Neutrophil (primary cell): ENCODE measurements at regions not wholly inside any gene's neighbourhood (a gene's known extent, or its start where the extent isn't known, plus 50 kb on each side); places are given as distances from the start of the nearest gene placed in this dataset.
"Not testable (repeated sequence)": the region's sequence is repeated elsewhere in the genome, so short reads cannot be mapped to it uniquely, and the experiment has no call there.

Experiments used
- H3K27ac ChIP-seq: fragments of 200-600 bp; sonication (generic); 2 replicates; pipeline ENCODE4 v1.5.1; 2016; ENCODE audit warnings: mild to moderate bottlenecking, moderate library complexity
- H3K27me3 ChIP-seq: fragments of 200-600 bp; sonication (generic); 2 replicates; pipeline ENCODE4 v1.6.0; 2016; ENCODE audit warnings: mild to moderate bottlenecking
- H3K36me3 ChIP-seq: fragments of 200-600 bp; sonication (generic); 2 replicates; pipeline ENCODE4 v1.5.1; 2017
- H3K4me1 ChIP-seq, 2 experiments: fragments of 200-600 bp in 1 of 2; sonication (generic) in 1 of 2; 1 replicate in 1 of 2; 2 replicates in 1 of 2; pipeline versions ENCODE4 v1.5.1 to v1.6.1; 2013 to 2016; ENCODE audit warnings: low read depth in 1 of 2, low read length in 1 of 2, mild to moderate bottlenecking in 1 of 2, moderate library complexity in 1 of 2; ENCODE audit not compliant: control insufficient read depth in 1 of 2, insufficient read depth in 1 of 2
- H3K4me3 ChIP-seq, 2 experiments: fragments of 200-600 bp in 1 of 2; sonication (generic) in 1 of 2; 1 replicate in 1 of 2; 2 replicates in 1 of 2; pipeline ENCODE4 v1.5.1; 2013 to 2016; ENCODE audit warnings: low read depth in 1 of 2, low read length in 1 of 2, mild to moderate bottlenecking in 1 of 2, moderate library complexity in 1 of 2
- H3K9me3 ChIP-seq: fragments of 200-600 bp; sonication (generic); 2 replicates; pipeline ENCODE4 v1.5.1; 2016
- CTCF ChIP-seq: fragments of 200-600 bp; sonication (generic); IDR thresholded peaks from 2 replicates; pipeline ENCODE4 v1.5.1; 2016; ENCODE audit warnings: antibody characterized with exemption

- H3K36me3 ChIP-seq, result no peaks in the 10 kb centered on the region
- no peak overlapping the region for H3K27ac ChIP-seq
- H3K9me3 ChIP-seq, result no peaks in the 10 kb centered on the region
- H3K4me1 ChIP-seq, result no peaks in the 10 kb centered on the region
- no peaks in the 10 kb centered on the region for H3K27me3 ChIP-seq
- TF ChIP-seq CTCF, result no peak
- H3K4me3 ChIP-seq, result no peak overlapping the region
Measured at GRCh38 chr4:111954550-111954949, 190.7 kb upstream of the FAM241A start.

- Histone ChIP-seq H3K27ac (no peak overlapping the region), H3K27me3 (no peaks in the 10 kb centered on the region), H3K4me3 (no peak overlapping the region), H3K36me3 (no peaks in the 10 kb centered on the region), H3K9me3 (no peaks in the 10 kb centered on the region), H3K4me1 (no peaks in the 10 kb centered on the region)
- TF ChIP-seq CTCF, result no peak
Measured at GRCh38 chr4:111955001-111955400, 190.3 kb upstream of the FAM241A start.

- Histone ChIP-seq H3K9me3 (no peaks in the 10 kb centered on the region), H3K36me3 (no peaks in the 10 kb centered on the region), H3K4me3 (no peak overlapping the region), H3K27me3 (no peaks in the 10 kb centered on the region), H3K27ac (no peak overlapping the region), H3K4me1 (no peaks in the 10 kb centered on the region)
- no peak for TF ChIP-seq CTCF
Measured at GRCh38 chr4:111957116-111957515, 188.1 kb upstream of the FAM241A start.

- no peak overlapping the region for H3K27ac ChIP-seq
- no peaks in the 10 kb centered on the region for H3K36me3 ChIP-seq
- no peaks in the 10 kb centered on the region for H3K4me1 ChIP-seq
- H3K27me3 ChIP-seq, result no peaks in the 10 kb centered on the region
- no peak overlapping the region for H3K4me3 ChIP-seq
- H3K9me3 ChIP-seq, result no peaks in the 10 kb centered on the region
- no peak for TF ChIP-seq CTCF
Measured at GRCh38 chr4:111957997-111958396, 187.3 kb upstream of the FAM241A start.

GRCh38 chr4:111959222-111959621 lies 186.0 kb upstream of the FAM241A start:
- Histone ChIP-seq H3K4me1 (no peaks in the 10 kb centered on the region), H3K4me3 (no peak overlapping the region), H3K27me3 (no peaks in the 10 kb centered on the region), H3K9me3 (no peaks in the 10 kb centered on the region), H3K27ac (no peak overlapping the region), H3K36me3 (no peaks in the 10 kb centered on the region)
- no peak for TF ChIP-seq CTCF

- H3K27ac ChIP-seq, result no peak overlapping the region
- no peaks in the 10 kb centered on the region for H3K27me3 ChIP-seq
- H3K36me3 ChIP-seq, result no peaks in the 10 kb centered on the region
- H3K4me3 ChIP-seq, result no peak overlapping the region
- no peaks in the 10 kb centered on the region for H3K9me3 ChIP-seq
- no peaks in the 10 kb centered on the region for H3K4me1 ChIP-seq
- TF ChIP-seq CTCF, result no peak
Measured at GRCh38 chr4:111960241-111960667, 185.0 kb upstream of the FAM241A start.

GRCh38 chr4:111961026-111961425 lies 184.2 kb upstream of the FAM241A start:
- not testable (repeated sequence) for H3K36me3 ChIP-seq, H3K4me1 ChIP-seq, H3K27me3 ChIP-seq, H3K27ac ChIP-seq, H3K4me3 ChIP-seq, H3K9me3 ChIP-seq
